Amniotic stem cell (primary cell): ENCODE measurements at regions not wholly inside any gene's neighbourhood (a gene's known extent, or its start where the extent isn't known, plus 50 kb on each side); places are given as distances from the start of the nearest gene placed in this dataset.

Source experiments
- DNase-seq: peaks from one replicate; lab custom pipeline; 2025; lab: John Stamatoyannopoulos, UW

DNA sequence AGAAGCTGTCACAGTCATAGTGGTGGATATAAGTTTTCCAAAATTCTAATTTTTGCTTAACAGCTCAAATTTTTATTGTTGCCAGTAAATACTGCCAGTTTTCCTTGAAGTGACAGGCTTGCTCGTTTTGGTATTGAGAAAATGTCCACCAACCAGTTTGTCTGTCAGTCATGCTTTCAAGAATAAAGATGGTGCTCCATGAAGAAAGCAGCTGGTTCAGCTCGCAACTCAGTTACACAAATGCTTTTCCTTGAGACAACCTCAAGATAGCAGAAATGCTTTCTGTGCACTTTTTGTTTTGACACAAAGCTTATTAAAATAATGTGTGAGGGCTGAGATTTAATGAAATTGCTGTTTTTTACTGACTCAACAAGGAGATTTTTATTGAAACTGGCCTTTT, 135.7 kb downstream of the LRRC70 start:
- no peak for DNase-seq

DNA sequence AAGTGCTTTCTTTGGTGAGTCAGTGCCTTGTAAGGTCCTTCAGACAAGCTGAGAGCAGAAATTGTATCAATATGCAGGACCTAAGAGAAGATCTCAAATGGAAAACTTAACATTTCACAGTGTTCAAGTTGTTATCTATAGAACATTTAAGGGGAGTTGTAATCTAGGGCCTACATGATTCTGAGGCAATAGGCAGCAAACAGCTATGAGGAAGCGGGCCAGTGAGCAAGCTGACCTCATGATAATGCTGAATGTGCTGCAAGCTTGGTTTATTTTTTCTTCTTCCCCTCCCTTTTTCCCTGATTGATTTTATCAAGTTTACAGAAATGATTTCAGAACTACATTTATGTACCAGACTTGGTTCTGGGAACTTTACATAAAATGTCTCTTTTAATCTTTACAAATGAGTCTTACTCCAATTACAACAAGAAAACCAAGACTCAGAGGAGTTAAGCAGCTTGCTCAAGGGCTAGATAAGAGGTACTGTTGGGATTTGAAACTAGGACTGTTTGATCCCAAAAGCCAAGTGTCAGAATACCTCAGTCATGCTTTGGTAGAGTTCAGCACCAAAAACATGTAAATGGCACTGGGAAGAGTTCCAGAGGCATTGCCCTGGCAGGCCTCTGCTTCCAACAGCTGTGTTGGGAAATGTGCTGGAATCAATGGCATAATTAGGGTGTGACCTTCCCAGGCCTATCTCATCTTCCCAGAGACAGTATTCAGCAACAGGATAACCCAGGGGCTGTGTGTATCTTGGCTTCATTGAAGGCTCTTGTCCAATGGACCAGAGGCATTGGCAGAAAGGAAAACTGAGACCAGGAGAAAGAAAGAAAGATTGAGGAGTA, 130.1 kb downstream of the LRRC70 start:
- DNase-seq = no peak

DNA sequence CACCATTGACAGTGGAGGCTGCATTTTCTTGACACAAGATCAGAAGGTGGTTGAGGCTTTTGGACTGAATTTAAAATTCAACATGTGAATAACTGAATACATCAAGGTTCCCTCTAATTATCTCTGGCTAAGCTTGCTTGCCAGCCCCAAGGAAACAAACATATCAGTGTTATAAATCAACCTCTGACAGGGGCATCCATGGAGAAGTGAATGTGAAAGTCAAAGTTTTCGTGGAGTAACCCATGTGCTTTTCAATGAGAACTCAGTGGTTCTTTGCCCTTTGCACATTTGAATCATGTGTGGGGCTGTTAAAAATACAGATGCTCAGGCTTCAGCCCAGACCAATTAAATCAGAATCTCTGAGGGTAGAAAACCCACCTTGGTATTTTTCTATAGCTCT, 128.9 kb downstream of the LRRC70 start:
- DNase-seq = no peak

DNA sequence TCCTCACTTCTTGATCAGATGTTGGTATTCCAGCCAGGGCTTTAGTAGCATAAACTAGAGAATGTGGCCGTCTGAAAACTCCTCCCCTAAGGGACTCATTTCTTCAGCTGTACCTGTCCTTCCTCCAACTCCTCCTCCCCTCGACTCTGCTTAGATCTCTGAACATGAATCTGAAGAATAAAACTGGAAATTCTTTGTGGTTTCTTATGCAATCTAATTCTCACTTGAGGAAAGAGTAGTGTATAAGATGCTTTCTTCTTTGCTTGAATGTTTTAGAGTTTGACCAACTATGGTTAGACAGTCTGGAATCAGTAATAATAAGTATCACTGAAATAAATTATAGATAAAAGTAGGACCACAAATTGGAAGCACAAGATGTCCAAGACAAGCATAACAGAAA, 128.5 kb downstream of the LRRC70 start:
- no peak for DNase-seq

DNA sequence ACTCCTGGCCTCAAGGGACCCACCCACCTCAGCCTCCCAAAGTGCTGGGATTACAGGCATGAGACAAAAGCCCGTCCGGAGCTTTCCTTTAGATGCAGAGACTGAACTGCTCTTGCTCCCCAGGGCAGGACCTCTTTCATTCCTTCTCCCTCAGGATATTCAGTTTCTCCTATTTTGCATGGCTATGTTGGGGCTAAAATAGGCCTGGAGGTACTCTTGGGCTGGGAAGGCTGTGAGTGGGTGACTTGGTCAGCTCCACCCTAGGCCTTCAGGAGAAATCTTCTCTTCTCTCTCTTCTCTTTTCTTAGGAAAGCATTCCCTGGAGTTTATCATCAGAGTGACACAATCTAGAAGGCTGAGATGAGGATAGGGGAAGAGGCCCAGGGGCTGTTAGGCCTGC, 126.4 kb downstream of the LRRC70 start:
- no peak for DNase-seq

DNA sequence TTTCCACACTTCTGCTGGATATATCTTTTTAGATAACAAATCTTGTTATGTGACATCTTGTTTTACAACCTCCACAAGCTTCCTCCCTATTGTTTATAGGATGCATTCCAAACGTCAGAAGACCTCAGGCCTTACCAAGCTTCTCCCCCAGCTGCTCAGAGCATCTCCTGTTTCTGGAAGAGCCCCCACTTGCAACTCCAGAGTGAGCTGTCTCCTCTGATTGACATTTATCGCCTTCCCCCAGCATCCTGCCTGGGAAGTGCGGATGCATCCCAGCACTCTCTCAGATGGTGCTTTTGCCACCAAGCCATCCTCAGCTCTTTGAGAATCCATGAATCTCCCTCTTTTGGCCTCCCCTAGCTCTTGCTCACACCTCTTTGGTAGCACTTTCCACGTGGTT, 123.5 kb downstream of the LRRC70 start:
- no peak for DNase-seq

DNA sequence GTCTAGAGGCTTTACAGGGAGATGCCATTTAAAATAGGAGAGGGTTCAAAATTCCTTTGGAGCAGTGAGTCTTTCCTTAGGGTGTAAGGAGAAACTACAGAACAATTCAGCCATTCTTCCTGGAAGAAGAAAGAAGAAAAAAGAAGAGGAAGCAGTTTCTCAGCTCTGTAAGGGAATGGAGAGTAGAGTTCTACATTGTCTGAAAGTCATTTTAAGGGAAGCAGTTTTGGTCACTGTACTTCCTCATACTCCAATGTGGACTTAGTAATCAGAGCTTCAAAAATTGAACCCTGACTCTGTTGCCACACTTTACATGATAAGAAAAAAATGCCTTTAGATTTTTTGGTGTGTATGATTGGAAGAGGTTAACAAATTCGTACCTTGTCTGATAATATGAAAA, 122.4 kb downstream of the LRRC70 start:
- no peak for DNase-seq

DNA sequence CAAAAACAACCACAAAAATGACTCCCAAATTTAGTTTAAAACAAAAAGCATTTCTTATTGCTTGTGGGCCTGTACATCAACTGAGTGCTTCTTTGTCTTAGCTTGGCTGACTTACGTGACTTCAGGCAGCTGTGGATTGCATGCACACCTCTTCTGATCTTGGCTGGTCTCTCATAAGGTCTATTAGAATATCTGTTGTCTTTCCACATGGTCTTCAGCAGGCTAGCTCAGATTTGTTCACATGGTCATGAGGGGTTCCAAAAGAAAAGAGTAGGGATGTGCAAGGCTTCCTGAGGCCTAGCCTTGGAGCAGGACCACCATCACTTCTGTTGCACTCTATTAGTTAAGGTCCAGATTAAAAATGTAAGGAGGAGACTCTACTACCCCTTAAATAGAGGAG, 120.1 kb downstream of the LRRC70 start:
- DNase-seq = no peak

DNA sequence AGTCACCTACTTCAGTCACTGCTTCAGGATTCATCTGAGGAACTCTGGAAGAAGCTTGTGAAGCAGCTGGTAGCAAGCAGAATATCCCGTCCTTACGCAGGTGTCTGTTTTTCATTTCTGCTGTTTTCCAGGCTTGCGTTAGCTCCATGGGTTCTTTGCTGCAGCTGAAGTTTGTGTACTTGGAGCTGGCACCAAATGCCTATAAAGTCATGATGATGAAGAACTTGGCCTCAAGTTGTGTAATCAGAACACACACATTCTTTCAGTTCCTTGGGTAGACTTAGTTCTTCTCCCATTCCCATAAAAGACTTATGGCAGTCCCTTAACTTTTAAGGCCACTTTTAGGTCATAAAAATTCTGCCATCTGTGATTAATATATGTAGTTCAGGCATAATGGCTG, 116.7 kb downstream of the LRRC70 start:
- DNase-seq = no peak

DNA sequence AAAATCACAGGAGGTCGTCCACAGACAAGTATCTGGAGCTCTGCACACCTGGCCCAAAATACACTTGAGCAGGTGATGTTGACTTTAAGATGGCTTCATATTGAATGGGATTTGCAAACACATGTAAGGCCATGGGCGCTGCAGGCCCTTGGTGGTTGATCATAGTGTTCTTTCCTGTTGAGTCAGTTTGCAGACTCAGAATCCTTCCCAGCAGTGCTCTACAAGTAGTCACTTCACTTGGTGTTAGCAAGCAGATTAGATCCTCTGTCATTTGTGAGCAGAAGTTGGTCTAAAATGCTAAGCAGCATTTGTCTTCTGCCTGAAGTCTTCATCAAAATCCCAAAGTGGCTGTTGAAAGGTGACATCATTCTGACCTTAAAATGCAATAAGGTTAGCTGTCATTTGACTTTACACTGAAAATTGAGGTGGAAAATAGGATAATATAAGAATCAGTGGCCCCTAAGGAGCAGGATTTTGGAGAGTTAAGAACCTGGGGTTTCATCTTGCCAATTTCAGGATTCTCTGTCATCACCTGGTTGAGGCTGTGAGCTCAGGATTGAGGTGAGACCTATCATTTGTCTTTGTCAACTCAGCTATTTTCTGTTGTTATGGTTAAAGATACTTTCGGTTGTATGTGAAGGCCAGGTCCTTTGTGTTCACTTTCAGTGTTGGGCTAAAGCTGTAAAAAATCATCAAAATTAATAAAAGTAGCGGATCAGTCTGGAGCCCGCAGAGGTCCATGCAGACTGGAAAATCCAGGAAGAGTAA, 114.5 kb downstream of the LRRC70 start:
- DNase-seq = no peak

DNA sequence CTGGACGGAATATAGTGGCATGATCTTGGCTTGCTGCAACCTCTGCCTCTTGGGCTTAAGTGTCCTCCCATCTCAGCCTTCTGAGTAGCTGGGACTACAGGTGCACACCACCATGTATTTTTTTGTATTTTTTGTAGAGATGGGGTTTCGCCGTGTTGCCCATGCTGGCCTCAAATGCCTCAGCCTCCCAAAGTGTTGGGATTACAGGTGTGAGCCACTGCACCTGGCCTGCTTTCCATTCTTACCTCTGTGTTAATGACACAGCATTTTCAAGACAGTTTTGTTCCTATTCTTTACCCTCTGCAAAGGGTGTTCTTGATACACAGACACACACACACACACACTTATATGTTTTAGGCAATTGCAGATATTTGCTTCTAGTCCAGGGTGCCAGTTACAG, 113.3 kb downstream of the LRRC70 start:
- no peak for DNase-seq

DNA sequence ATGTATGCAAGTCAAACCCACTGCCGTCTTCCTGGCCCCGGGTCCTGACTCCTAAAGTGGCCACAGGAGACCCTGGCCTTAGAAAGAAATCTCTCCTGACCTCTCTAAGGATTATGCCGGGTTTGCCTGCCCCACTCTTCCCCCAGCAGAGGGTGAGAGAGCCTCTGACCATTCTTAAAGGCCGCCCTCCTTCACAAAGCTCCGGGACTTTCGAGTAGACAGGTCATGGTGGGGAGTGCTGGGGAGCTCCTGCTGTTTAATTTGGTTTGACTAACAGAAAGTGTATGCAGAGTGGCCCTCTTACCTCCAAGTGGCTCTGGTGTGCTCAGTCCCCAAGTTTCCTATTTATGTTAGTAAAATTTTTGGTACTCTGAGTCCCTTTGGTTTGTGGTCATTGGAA, 111.8 kb downstream of the LRRC70 start:
- DNase-seq = no peak

DNA sequence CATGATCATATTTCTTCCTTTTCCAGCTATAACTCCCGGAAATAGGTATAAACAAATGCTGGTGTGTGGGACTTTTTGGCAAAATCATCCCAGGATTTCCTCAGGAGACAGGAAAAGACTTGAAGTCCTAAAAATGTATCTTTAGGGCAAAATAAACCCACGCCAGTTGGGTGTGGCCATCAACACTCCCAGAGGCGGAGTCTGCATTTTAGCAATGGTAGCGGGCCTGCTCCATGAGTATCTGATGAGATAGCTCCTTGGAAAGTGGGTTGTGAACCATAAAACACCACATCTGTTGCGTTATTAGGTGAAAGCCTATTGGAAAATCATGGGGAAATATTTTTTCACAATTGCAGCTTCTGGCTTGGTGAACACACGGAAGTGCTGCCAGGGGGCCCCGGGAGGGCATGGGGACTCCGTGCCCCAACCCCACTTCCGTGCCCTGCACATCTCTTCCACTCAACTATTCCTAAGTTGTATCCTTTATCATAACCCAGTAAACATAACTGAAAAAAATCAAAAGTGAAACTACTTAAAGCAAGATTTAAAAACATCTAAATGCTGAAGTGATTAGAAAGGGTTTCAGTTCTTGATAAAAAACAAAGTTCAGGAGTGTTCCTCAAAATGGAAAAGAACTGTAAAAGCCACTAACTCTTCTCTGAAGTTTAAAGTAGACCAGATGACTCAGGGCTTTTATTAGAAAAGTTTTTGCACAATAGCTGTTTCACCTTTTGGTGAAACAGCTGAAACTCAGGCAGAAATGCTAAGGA, 111.2 kb downstream of the LRRC70 start:
- DNase-seq = no peak

DNA sequence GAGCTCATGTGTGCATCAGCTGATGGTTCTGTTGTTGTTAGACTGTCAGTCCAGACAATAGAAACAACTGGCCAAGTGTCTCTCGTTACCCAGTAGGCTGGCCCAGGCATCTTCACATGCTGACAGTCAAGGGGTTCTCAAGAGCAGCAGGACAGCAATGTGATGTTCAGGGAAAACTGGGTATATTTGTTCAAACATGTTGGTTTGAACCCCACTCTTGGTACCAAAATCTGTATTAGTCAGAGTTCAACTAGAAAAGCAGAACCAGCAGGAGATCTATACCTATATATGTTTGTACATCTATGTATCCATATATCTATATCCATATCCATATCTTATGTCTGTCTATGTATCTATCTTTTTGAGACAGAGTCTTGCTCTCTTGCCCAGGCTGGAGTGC, 108.1 kb downstream of the LRRC70 start:
- DNase-seq = no peak

DNA sequence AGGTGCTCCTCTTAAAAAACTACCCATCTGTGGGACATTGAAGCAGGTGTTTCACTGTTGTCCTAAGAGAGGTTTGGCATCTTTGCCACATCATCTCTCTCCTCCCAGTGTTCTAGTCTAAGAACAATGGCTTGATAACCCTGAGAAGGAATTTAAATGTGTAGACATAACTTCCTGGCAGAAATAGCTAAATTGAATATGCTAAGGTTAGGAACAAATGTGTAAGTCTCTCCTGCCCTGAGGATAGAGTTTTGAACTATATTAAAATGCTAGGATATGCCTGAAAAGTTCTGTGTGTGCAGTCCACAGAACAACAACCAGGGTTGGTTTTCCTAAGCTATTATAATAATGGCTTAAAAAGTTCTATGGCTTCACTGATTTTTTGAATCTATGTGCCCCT, 106.6 kb downstream of the LRRC70 start:
- DNase-seq = no peak

DNA sequence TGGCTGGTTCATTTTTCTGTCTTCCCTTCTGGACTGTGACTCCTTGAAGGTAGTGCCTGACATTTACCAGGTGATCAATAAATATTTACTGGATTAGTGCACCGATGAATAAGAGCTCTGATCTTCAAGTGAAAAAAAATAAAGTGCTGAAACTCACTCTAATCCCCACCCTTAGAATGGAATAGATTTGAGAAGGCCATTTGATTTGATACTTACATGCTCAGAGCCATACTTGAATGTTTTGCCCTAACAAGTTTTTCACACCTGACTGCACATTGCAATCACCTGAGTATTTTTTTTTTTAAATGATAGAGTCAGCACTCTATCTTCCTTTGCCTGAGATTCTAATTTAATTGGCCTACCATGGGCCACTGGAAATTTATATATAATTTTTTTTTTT, 105.7 kb downstream of the LRRC70 start:
- DNase-seq = no peak

DNA sequence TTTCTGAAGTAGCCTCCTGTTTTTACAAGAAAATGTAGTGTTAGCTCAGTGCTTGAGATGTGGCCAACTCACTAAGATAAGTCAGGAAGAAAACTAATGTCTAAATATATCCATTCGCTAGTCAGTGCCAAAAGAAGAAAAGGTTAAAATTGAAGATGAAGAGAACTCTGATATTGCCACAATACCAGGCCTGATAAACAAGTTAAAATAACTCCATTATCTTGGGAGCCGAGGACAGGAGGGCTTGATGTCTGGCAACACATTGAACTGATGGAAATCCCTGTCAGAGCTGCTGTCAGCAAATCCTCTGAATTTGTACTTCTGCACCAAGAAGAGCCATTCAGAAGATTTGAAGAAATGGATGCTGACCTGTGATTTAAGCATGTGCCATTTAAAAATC, 103.4 kb downstream of the LRRC70 start:
- no peak for DNase-seq

DNA sequence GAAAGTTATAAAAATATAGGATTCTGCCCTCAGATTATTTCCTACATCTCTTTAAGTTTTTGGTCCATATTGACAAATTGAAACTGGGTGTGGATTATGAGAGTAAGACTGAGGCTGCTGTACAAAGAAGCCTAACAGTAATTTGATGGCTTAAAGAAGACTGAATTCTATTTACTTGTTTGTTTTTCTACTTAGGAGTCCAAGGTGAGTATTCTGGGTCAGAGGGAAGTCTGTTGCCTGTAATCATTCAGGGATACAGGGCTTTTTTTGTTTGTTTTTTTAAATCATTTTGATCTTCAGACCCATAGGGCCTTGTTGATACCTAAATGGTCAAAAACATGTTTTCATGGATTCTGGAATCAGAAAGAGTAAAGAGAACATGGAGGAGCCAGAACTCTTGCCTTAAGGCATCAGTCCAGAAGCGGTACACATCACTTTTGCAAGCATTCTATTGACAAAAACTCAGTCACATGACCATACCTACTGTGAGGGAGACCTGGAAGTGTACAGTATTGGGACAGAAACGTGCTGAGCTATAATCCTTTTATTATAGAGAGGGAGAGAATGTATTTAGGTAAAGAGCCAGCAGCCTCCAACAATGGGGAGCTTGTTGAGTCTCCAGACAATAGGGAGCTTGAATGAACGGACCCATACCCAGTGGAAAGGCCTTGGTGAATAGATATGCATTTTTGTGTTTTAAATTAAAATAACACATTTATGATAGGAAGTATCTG, 102.7 kb downstream of the LRRC70 start:
- DNase-seq = no peak

DNA sequence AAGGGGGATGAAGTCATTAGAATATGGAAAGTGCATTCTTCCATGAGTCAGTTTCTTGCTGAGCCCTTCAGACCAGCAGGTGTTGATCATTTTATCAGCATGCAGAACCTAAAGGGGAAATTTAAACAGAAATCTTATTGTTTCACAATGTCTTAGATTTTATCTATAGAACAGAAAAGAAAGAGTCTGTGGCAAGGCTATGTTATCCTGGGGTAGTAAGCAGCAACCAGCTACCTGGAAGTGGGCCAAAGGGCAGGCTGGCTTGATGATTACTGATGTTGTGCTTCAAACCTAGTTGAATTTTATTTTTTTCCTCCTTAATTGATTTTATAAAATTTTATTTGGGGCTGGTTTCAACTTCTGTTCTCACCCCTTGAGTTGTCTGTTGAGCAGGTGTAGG, 101.5 kb downstream of the LRRC70 start:
- no peak for DNase-seq
